ENCODE measurements at regions not wholly inside any gene's neighbourhood (a gene's known extent, or its start where the extent isn't known, plus 50 kb on each side); places are given as distances from the start of the nearest gene placed in this dataset.
"Not testable (repeated sequence)": the region's sequence is repeated elsewhere in the genome, so short reads cannot be mapped to it uniquely, and the experiment has no call there.

GRCh38 chr14:87041290-87042020 is 951.5 kb downstream of the GALC start:
- peaks cover 1% of the 10 kb centered on the region for H3K27me3 Mint-ChIP-seq (ENCODE audit: insufficient read depth)
- DNase-seq = no peak
- H3K27ac Mint-ChIP-seq = no peak overlapping the region
- no peaks in the 10 kb centered on the region for H3K4me1 Mint-ChIP-seq (ENCODE audit: low read depth)
- H3K4me3 Mint-ChIP-seq = no peak overlapping the region
- peaks cover 30% of the 10 kb centered on the region for H3K9me3 Mint-ChIP-seq
- no peaks in the 10 kb centered on the region for H3K36me3 Mint-ChIP-seq (ENCODE audit: low read depth)
- no peak for TF ChIP-seq CTCF (IDR thresholded peaks at IDR 0.05)

GRCh38 chr14:87034680-87035079 is 958.3 kb downstream of the GALC start:
- DNase-seq = no peak
- TF ChIP-seq CTCF (IDR thresholded peaks at IDR 0.05) = no peak
- Mint-ChIP-seq H3K27me3 (ENCODE audit: insufficient read depth) (peaks cover 1% of the 10 kb centered on the region; the same call in 1 of the 2 replicates), H3K4me1 (ENCODE audit: low read depth) (no peaks in the 10 kb centered on the region), H3K9me3 (peaks cover 36% of the 10 kb centered on the region), H3K27ac (no peak overlapping the region), H3K36me3 (ENCODE audit: low read depth) (no peaks in the 10 kb centered on the region; the same call in 1 of the 2 replicates), H3K4me3 (no peak overlapping the region)

DNA sequence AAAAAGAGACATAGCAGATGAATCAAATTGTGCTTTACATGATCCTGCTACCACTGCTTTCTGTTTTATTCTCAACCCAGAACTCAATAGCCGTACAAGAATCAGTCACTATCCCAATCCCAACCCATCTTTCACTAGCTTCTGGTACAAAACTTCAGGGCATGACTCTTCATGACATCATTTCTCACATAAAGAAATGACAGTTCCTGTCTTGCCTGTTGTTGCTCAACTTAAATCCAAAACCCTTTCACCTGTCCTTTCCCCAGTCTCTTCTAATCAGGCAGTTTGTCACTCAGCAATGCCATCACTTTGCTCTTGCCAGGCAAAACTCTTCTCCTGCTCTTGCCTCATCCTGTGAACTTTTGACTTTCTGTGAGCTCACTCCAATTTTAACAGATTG is 962.8 kb downstream of the GALC start:
- H3K27ac Mint-ChIP-seq = no peak overlapping the region
- peaks cover 17% of the 10 kb centered on the region for H3K9me3 Mint-ChIP-seq
- no peaks in the 10 kb centered on the region for H3K27me3 Mint-ChIP-seq (ENCODE audit: insufficient read depth)
- H3K4me1 Mint-ChIP-seq (ENCODE audit: low read depth) = no peaks in the 10 kb centered on the region
- no peak for TF ChIP-seq CTCF (IDR thresholded peaks at IDR 0.05)
- DNase-seq = no peak
- no peaks in the 10 kb centered on the region; the same call in 1 of the 2 replicates for H3K36me3 Mint-ChIP-seq (ENCODE audit: low read depth)
- no peak overlapping the region for H3K4me3 Mint-ChIP-seq

- H3K4me1 Mint-ChIP-seq (ENCODE audit: low read depth); H3K9me3 Mint-ChIP-seq: not testable (repeated sequence)
Measured at GRCh38 chr14:87020106-87020505, 972.9 kb downstream of the GALC start.

DNA sequence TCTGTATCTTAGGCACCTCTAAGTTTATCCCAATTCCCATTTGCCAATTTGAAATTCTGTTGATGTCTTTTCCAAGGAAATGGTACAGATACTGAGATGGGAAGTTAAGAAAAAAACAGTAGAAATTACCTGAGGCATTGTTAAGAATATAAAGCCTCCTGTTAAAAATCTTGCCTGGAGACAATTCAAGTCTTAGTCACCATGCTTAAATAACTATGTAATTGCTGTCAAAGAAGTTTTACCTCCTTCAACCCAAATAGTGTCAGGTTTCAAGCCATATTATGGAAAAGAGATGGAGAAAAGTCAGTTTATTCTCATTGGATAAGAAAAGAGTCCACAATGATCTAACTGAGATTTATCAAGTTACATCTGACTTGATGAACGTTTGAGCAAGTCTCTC is 974.7 kb downstream of the GALC start:
- H3K27me3 Mint-ChIP-seq (ENCODE audit: insufficient read depth) = no peaks in the 10 kb centered on the region
- H3K4me3 Mint-ChIP-seq = no peak overlapping the region
- no peak overlapping the region for H3K27ac Mint-ChIP-seq
- peaks cover 7% of the 10 kb centered on the region for H3K4me1 Mint-ChIP-seq (ENCODE audit: low read depth)
- no peaks in the 10 kb centered on the region for H3K36me3 Mint-ChIP-seq (ENCODE audit: low read depth)
- no peak for DNase-seq
- H3K9me3 Mint-ChIP-seq = no peaks in the 10 kb centered on the region
- no peak for TF ChIP-seq CTCF (IDR thresholded peaks at IDR 0.05)

More at GRCh38 chr14:87020106-87020505, 972.9 kb downstream of the GALC start:
- not testable (repeated sequence) for DNase-seq; H3K36me3 Mint-ChIP-seq (ENCODE audit: low read depth); H3K4me3 Mint-ChIP-seq; H3K27ac Mint-ChIP-seq; H3K27me3 Mint-ChIP-seq (ENCODE audit: insufficient read depth)

GRCh38 chr14:87017335-87017734 is 975.6 kb downstream of the GALC start:
- H3K4me1 Mint-ChIP-seq (ENCODE audit: low read depth) = peaks cover 7% of the 10 kb centered on the region
- no peaks in the 10 kb centered on the region for H3K36me3 Mint-ChIP-seq (ENCODE audit: low read depth)
- no peak overlapping the region for H3K27ac Mint-ChIP-seq
- TF ChIP-seq CTCF (IDR thresholded peaks at IDR 0.05) = no peak
- no peaks in the 10 kb centered on the region for H3K9me3 Mint-ChIP-seq
- H3K27me3 Mint-ChIP-seq (ENCODE audit: insufficient read depth) = no peaks in the 10 kb centered on the region
- no peak for DNase-seq
- no peak overlapping the region for H3K4me3 Mint-ChIP-seq
